ENCODE measurements at regions not wholly inside any gene's neighbourhood (a gene's known extent, or its start where the extent isn't known, plus 50 kb on each side); places are given as distances from the start of the nearest gene placed in this dataset.

- TF ChIP-seq CTCF (IDR thresholded peaks at IDR 0.05; ENCODE audit: unreplicated experiment), result no peak
- no peak for DNase-seq
- H3K36me3 Mint-ChIP-seq (ENCODE audit: insufficient read depth, unreplicated experiment), result no peaks in the 10 kb centered on the region
- H3K27me3 Mint-ChIP-seq (ENCODE audit: unreplicated experiment), result no peaks in the 10 kb centered on the region
- H3K27ac Mint-ChIP-seq (ENCODE audit: unreplicated experiment), result no peak overlapping the region
- no peaks in the 10 kb centered on the region for H3K9me3 Mint-ChIP-seq (ENCODE audit: low read depth, unreplicated experiment)
- intact Hi-C loops (cut with micrococcal nuclease; ENCODE audit: unreplicated experiment), result no loop called here
- no peaks in the 10 kb centered on the region for H3K4me1 Mint-ChIP-seq (ENCODE audit: low read depth, unreplicated experiment)
- BruUV-seq (replicated peaks), result no TSS peak
- no peak overlapping the region for H3K4me3 Mint-ChIP-seq (ENCODE audit: low read depth, unreplicated experiment)
- CTCF ChIA-PET, result no interaction called here
Observed at GRCh38 chr11:4195909-4196308, 101.3 kb downstream of the RRM1 start.

GRCh38 chr11:4194889-4195288, 100.3 kb downstream of the RRM1 start:
- Mint-ChIP-seq H3K9me3 (ENCODE audit: low read depth, unreplicated experiment) (no peaks in the 10 kb centered on the region), H3K27ac (ENCODE audit: unreplicated experiment) (no peak overlapping the region), H3K4me1 (ENCODE audit: low read depth, unreplicated experiment) (no peaks in the 10 kb centered on the region), H3K36me3 (ENCODE audit: insufficient read depth, unreplicated experiment) (no peaks in the 10 kb centered on the region), H3K27me3 (ENCODE audit: unreplicated experiment) (no peaks in the 10 kb centered on the region), H3K4me3 (ENCODE audit: low read depth, unreplicated experiment) (no peak overlapping the region)
- CTCF ChIA-PET, result no interaction called here
- intact Hi-C loops (cut with micrococcal nuclease; ENCODE audit: unreplicated experiment), result no loop called here
- TF ChIP-seq CTCF (IDR thresholded peaks at IDR 0.05; ENCODE audit: unreplicated experiment), result no peak
- BruUV-seq (replicated peaks), result no TSS peak
- no peak for DNase-seq

GRCh38 chr11:4191031-4191571, 96.5 kb downstream of the RRM1 start:
- no peak for DNase-seq
- intact Hi-C loops (cut with micrococcal nuclease; ENCODE audit: unreplicated experiment), result no loop called here
- Mint-ChIP-seq H3K27me3 (ENCODE audit: unreplicated experiment) (no peaks in the 10 kb centered on the region), H3K36me3 (ENCODE audit: insufficient read depth, unreplicated experiment) (peaks cover 12% of the 10 kb centered on the region), H3K9me3 (ENCODE audit: low read depth, unreplicated experiment) (no peaks in the 10 kb centered on the region), H3K4me1 (ENCODE audit: low read depth, unreplicated experiment) (no peaks in the 10 kb centered on the region), H3K4me3 (ENCODE audit: low read depth, unreplicated experiment) (no peak overlapping the region), H3K27ac (ENCODE audit: unreplicated experiment) (no peak overlapping the region)
- TF ChIP-seq CTCF (IDR thresholded peaks at IDR 0.05; ENCODE audit: unreplicated experiment), result no peak
- CTCF ChIA-PET, result no interaction called here
- BruUV-seq (replicated peaks), result no TSS peak

GRCh38 chr11:4190519-4190918, 95.9 kb downstream of the RRM1 start:
- DNase-seq, result no peak
- H3K27me3 Mint-ChIP-seq (ENCODE audit: unreplicated experiment), result no peaks in the 10 kb centered on the region
- no peak for TF ChIP-seq CTCF (IDR thresholded peaks at IDR 0.05; ENCODE audit: unreplicated experiment)
- intact Hi-C loops (cut with micrococcal nuclease; ENCODE audit: unreplicated experiment), result no loop called here
- BruUV-seq (replicated peaks), result no TSS peak
- no peaks in the 10 kb centered on the region for H3K9me3 Mint-ChIP-seq (ENCODE audit: low read depth, unreplicated experiment)
- H3K36me3 Mint-ChIP-seq (ENCODE audit: insufficient read depth, unreplicated experiment), result peaks cover 12% of the 10 kb centered on the region
- no peaks in the 10 kb centered on the region for H3K4me1 Mint-ChIP-seq (ENCODE audit: low read depth, unreplicated experiment)
- no peak overlapping the region for H3K4me3 Mint-ChIP-seq (ENCODE audit: low read depth, unreplicated experiment)
- H3K27ac Mint-ChIP-seq (ENCODE audit: unreplicated experiment), result no peak overlapping the region
- CTCF ChIA-PET, result no interaction called here
